ENCODE measurements at regions not wholly inside any gene's neighbourhood (a gene's known extent, or its start where the extent isn't known, plus 50 kb on each side); places are given as distances from the start of the nearest gene placed in this dataset.

DNA sequence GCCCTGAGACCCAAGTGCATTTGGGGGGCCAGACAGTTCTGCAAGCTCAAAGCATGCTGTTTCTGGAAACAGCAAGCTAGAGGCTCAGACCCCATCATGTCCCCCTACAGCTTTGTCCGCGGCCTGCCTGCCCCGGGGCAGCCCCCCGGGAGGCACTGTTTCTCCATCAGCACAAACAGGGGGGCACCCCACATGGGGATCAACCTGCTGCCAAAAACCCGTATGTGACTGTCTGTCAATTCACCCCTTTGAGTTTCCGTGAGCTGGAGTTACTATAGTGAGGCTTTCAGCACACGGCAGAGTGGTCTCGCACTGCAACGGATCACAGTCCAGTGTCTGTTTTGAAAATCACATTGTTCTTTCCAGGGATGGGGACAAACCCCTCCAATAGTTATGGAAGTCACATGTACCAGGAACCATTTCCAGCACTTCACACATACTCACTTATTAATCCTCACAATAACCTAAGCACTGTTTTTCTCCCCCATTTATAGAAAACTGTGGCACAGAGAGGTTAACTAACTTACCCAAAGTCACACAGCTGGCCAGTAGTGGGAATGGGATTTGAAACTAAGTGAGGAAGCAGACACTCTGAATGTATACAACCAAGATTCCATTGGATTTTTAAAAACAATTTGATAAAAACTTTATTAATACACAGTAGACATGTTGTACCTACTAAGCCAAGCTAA, 269.0 kb downstream of the C16orf95 start:
- TF ChIP-seq POLR2A (IDR thresholded peaks at IDR 0.05): no peak
- TF ChIP-seq, protein P1, sequence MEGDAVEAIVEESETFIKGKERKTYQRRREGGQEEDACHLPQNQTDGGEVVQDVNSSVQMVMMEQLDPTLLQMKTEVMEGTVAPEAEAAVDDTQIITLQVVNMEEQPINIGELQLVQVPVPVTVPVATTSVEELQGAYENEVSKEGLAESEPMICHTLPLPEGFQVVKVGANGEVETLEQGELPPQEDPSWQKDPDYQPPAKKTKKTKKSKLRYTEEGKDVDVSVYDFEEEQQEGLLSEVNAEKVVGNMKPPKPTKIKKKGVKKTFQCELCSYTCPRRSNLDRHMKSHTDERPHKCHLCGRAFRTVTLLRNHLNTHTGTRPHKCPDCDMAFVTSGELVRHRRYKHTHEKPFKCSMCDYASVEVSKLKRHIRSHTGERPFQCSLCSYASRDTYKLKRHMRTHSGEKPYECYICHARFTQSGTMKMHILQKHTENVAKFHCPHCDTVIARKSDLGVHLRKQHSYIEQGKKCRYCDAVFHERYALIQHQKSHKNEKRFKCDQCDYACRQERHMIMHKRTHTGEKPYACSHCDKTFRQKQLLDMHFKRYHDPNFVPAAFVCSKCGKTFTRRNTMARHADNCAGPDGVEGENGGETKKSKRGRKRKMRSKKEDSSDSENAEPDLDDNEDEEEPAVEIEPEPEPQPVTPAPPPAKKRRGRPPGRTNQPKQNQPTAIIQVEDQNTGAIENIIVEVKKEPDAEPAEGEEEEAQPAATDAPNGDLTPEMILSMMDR (IDR thresholded peaks at IDR 0.05): no peak
